CD14-positive monocyte (primary cell): ENCODE measurements at regions not wholly inside any gene's neighbourhood (a gene's known extent, or its start where the extent isn't known, plus 50 kb on each side); places are given as distances from the start of the nearest gene placed in this dataset.

ENCODE experiments used
- DNase-seq, 3 donors: peaks; one replicate each; pipeline ENCODE4 v3.0.0-alpha.2; 2011 to 2022
- H2AFZ ChIP-seq: 2 replicates; pipeline ENCODE4 v1.6.0; 2012; ENCODE audit warnings: mild to moderate bottlenecking, low read depth, low read length, inconsistent platforms; ENCODE audit not compliant: insufficient read depth, poor library complexity, severe bottlenecking
- H3K27ac ChIP-seq, 2 donors: 1 replicate in 1 of 2; 2 replicates in 1 of 2; pipeline ENCODE4 v1.5.1; 2012 to 2013; ENCODE audit warnings: low read length in 2 of 2, control low read depth in 1 of 2, inconsistent platforms in 1 of 2, low read depth in 1 of 2, mild to moderate bottlenecking in 1 of 2
- H3K27me3 ChIP-seq, 2 donors: one replicate each; pipeline versions ENCODE4 v1.6.0 to v1.6.1; 2011 to 2013; ENCODE audit warnings: low read length in 2 of 2; ENCODE audit not compliant: control insufficient read depth in 2 of 2, insufficient read depth in 2 of 2
- H3K36me3 ChIP-seq, 2 donors: replicated peaks in 1 of 2; 1 replicate in 1 of 2; 2 replicates in 1 of 2; pipeline versions ENCODE4 v1.5.1 to v1.6.1; 2012 to 2013; ENCODE audit warnings: low read length in 2 of 2, control low read depth in 1 of 2, inconsistent platforms in 1 of 2, mild to moderate bottlenecking in 1 of 2; ENCODE audit not compliant: insufficient read depth in 2 of 2, control insufficient read depth in 1 of 2
- H3K4me1 ChIP-seq, 2 donors: 1 replicate in 1 of 2; 2 replicates in 1 of 2; pipeline versions ENCODE4 v1.5.1 to v1.6.1; 2012 to 2013; ENCODE audit warnings: low read length in 2 of 2, control low read depth in 1 of 2, inconsistent platforms in 1 of 2, mild to moderate bottlenecking in 1 of 2, moderate library complexity in 1 of 2; ENCODE audit not compliant: insufficient read depth in 2 of 2, control insufficient read depth in 1 of 2
- H3K4me2 ChIP-seq: replicated peaks from 2 replicates; pipeline ENCODE3; 2012; ENCODE audit warnings: low read length, moderate library complexity, mild to moderate bottlenecking; ENCODE audit not compliant: poor library complexity, severe bottlenecking; ENCODE audit errors: extremely low read depth
- H3K4me3 ChIP-seq, 3 experiments: fragments of 200-600 bp in 1 of 3; sonication (generic) in 1 of 3; replicated peaks in 1 of 3; 1 replicate in 2 of 3; 2 replicates in 1 of 3; pipeline ENCODE4 v1.5.1; 2011 to 2013; ENCODE audit warnings: low read length in 3 of 3, mild to moderate bottlenecking in 3 of 3, control low read depth in 2 of 3, low read depth in 2 of 3, inconsistent platforms in 1 of 3, moderate library complexity in 1 of 3
- H3K79me2 ChIP-seq: 2 replicates; pipeline ENCODE4 v1.6.0; 2012; ENCODE audit warnings: mild to moderate bottlenecking, control low read depth, inconsistent platforms, low read length, moderate library complexity; ENCODE audit not compliant: insufficient read depth
- H3K9ac ChIP-seq: 2 replicates; pipeline ENCODE4 v1.6.0; 2017; ENCODE audit warnings: low read length, mild to moderate bottlenecking; ENCODE audit not compliant: insufficient read depth, poor library complexity, severe bottlenecking
- H3K9me3 ChIP-seq, 2 donors: replicated peaks in 1 of 2; 1 replicate in 1 of 2; 2 replicates in 1 of 2; pipeline versions ENCODE4 v1.5.1 to v1.6.1; 2012 to 2013; ENCODE audit warnings: low read length in 2 of 2, control low read depth in 1 of 2; ENCODE audit not compliant: control insufficient read depth in 1 of 2, insufficient read depth in 1 of 2
- H4K20me1 ChIP-seq: 2 replicates; pipeline ENCODE4 v1.6.0; 2012; ENCODE audit warnings: mild to moderate bottlenecking, low read length, control low read depth, moderate library complexity; ENCODE audit not compliant: insufficient read depth
- H3K27ac Mint-ChIP-seq, 7 donors: one replicate each; pipeline ENCODE4 v1.8.0; 2020; ENCODE audit warnings: mild to moderate bottlenecking in 7 of 7, mixed read lengths in 7 of 7, moderate library complexity in 6 of 7, inconsistent platforms in 2 of 7
- H3K27me3 Mint-ChIP-seq, 3 donors: one replicate each; pipeline ENCODE4 v1.8.0; 2021 to 2022; ENCODE audit warnings: low read depth in 3 of 3, mild to moderate bottlenecking in 3 of 3, mixed read lengths in 3 of 3, moderate library complexity in 3 of 3, inconsistent platforms in 1 of 3
- H3K36me3 Mint-ChIP-seq, 2 donors: one replicate each; pipeline ENCODE4 v1.8.0; 2020; ENCODE audit warnings: mixed read lengths in 2 of 2, inconsistent platforms in 1 of 2, mild to moderate bottlenecking in 1 of 2
- H3K4me1 Mint-ChIP-seq: one replicate; pipeline ENCODE4 v1.8.0; 2020; ENCODE audit warnings: mild to moderate bottlenecking, mixed read lengths
- H3K4me3 Mint-ChIP-seq, 2 donors: one replicate each; pipeline ENCODE4 v1.8.0; 2020; ENCODE audit warnings: mild to moderate bottlenecking in 2 of 2, mixed read lengths in 2 of 2, moderate library complexity in 1 of 2
- H3K9me3 Mint-ChIP-seq, 7 donors: one replicate each; pipeline ENCODE4 v1.8.0; 2020 to 2022; ENCODE audit warnings: mixed read lengths in 7 of 7, mild to moderate bottlenecking in 6 of 7, moderate library complexity in 6 of 7, inconsistent platforms in 2 of 7
- WGBS: methylation state at CpG from one replicate; pipeline ENCODE4 v1.1.5; 2013; ENCODE audit warnings: missing lambda C conversion rate; ENCODE audit not compliant: insufficient coverage; 5-methylcytosine and 5-hydroxymethylcytosine counted together
- intact Hi-C, 2 donors: fragments of 100-400 bp; cut with micrococcal nuclease; formaldehyde crosslinking; loops; one replicate each; pipeline versions ENCODE4 v1.15.0 to v1.15.1; 2023
- TF ChIP-seq, protein P1 (sequence below): fragments of 200-600 bp; IDR thresholded peaks from one replicate; pipeline ENCODE4 v1.8.0; 2022; ENCODE audit warnings: antibody characterized with exemption, mild to moderate bottlenecking

GRCh38 chr14:95453713-95453980, 62.8 kb downstream of the SYNE3 start:
- DNase-seq, result no peak
- H3K27ac Mint-ChIP-seq, result no peak overlapping the region
- Histone ChIP-seq H4K20me1 (peaks cover 84% of the 10 kb centered on the region), H3K27me3 (no peaks in the 10 kb centered on the region), H3K4me3 (no peak overlapping the region), H3K4me2 (no peak overlapping the region), H3K4me1 (no peaks in the 10 kb centered on the region), H3K9me3 (no peaks in the 10 kb centered on the region), H3K27ac (no peak overlapping the region), H3K79me2 (no peaks in the 10 kb centered on the region), H2AFZ (no peak overlapping the region), H3K36me3 (peaks cover 97 to 100% of the 10 kb centered on the region in 2 donors), H3K9ac (no peak overlapping the region)
- peaks cover 0 to 2% (median 0%) of the 10 kb centered on the region in 3 donors for H3K27me3 Mint-ChIP-seq
- no CpG with 5 or more reads among the region's 1 CpG for WGBS
- intact Hi-C loops, result no loop called here
- TF ChIP-seq, protein P1, sequence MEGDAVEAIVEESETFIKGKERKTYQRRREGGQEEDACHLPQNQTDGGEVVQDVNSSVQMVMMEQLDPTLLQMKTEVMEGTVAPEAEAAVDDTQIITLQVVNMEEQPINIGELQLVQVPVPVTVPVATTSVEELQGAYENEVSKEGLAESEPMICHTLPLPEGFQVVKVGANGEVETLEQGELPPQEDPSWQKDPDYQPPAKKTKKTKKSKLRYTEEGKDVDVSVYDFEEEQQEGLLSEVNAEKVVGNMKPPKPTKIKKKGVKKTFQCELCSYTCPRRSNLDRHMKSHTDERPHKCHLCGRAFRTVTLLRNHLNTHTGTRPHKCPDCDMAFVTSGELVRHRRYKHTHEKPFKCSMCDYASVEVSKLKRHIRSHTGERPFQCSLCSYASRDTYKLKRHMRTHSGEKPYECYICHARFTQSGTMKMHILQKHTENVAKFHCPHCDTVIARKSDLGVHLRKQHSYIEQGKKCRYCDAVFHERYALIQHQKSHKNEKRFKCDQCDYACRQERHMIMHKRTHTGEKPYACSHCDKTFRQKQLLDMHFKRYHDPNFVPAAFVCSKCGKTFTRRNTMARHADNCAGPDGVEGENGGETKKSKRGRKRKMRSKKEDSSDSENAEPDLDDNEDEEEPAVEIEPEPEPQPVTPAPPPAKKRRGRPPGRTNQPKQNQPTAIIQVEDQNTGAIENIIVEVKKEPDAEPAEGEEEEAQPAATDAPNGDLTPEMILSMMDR, result no peak
- no peak overlapping the region for H3K4me3 Mint-ChIP-seq
- peaks cover 0 to 1% (median 0%) of the 10 kb centered on the region in 7 donors for H3K9me3 Mint-ChIP-seq
- H3K36me3 Mint-ChIP-seq, result peaks cover 80 to 99% of the 10 kb centered on the region in 2 donors
- H3K4me1 Mint-ChIP-seq, result no peaks in the 10 kb centered on the region

DNA sequence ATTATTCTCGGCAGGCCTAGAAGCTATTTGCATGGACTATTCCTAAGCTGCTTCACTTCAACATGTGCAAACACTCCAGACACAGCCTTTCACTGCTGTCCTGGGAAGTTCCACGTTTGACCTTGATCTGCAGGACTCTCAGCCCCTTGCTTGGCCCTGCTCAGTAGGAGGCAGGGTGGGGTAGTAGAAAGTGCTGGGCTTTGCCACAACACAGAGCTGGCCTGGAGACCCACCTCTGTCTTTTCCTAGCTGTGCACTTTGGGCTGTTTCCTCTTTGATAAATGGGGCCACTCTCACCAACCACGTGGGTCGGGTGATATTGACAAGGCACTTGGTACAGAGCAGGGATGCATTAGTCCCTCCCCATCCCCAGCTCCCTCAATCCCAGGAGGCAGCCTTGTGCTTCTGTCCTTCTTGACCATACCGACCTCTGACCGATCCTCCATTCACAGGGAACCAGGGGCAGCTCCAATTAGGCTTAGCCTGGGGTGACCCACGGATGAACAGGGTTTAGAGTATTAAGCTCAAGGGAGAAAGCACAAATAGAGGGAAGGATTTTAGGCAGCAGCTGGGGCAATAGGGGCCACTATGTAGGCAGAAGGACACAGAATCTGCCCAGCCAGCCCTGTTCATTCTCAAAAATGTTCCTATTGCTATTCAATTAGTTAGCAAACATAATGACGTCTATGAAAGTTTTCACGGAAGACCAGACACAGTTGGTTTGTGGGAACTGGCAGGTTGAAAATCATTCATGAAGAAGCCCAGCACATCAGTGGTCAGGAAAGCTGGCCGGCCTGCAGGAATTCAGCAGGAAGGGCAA, 63.3 kb downstream of the SYNE3 start:
- Histone ChIP-seq H3K4me1 (no peaks in the 10 kb centered on the region), H3K9ac (no peak overlapping the region), H3K79me2 (no peaks in the 10 kb centered on the region), H3K27me3 (no peaks in the 10 kb centered on the region), H3K36me3 (peaks cover 96 to 100% of the 10 kb centered on the region in 2 donors), H4K20me1 (peaks cover 79% of the 10 kb centered on the region), H3K4me3 (no peak overlapping the region), H3K4me2 (no peak overlapping the region), H3K9me3 (no peaks in the 10 kb centered on the region), H2AFZ (no peak overlapping the region), H3K27ac (no peak overlapping the region)
- Mint-ChIP-seq H3K36me3 (peaks cover 80 to 99% of the 10 kb centered on the region in 2 donors), H3K27ac (peak overlapping the region in 3 of 7 donors; percentile 4 to 60 (median 50)), H3K4me3 (no peak overlapping the region), H3K27me3 (peaks cover 0 to 2% (median 0%) of the 10 kb centered on the region in 3 donors), H3K4me1 (no peaks in the 10 kb centered on the region), H3K9me3 (no peaks in the 10 kb centered on the region)
- WGBS, result 76% methylated on average over 7 of the region's 10 CpGs
- intact Hi-C loops, result no loop called here
- TF ChIP-seq, protein P1, result no peak
- no peak for DNase-seq
